Dermis microvascular lymphatic vessel endothelial cell (primary cell): ENCODE measurements at regions not wholly inside any gene's neighbourhood (a gene's known extent, or its start where the extent isn't known, plus 50 kb on each side); places are given as distances from the start of the nearest gene placed in this dataset.
A peak's percentile ranks its signal among the peaks of the same experiment; 100 is the strongest.
"Not testable (repeated sequence)": the region's sequence is repeated elsewhere in the genome, so short reads cannot be mapped to it uniquely, and the experiment has no call there.

Experiments used
- DNase-seq, 2 donors: peaks; one replicate each; pipeline versions ENCODE4 v3.0.0 to v3.0.0-alpha.2; 2010; ENCODE audit warnings: low read depth in 2 of 2

- DNase-seq: no peak
These were observed 219.2 kb upstream of the SSTR1 start for GRCh38 chr14:37988472-37988871.

GRCh38 chr14:37991027-37991426 is 216.7 kb upstream of the SSTR1 start:
- DNase-seq: no peak

- no peak for DNase-seq
These were observed 215.2 kb upstream of the SSTR1 start for GRCh38 chr14:37992499-37992898.

- no peak for DNase-seq
These were observed 212.8 kb upstream of the SSTR1 start for GRCh38 chr14:37994846-37995372.

- no peak for DNase-seq
These were observed 210.7 kb upstream of the SSTR1 start for GRCh38 chr14:37997017-37997416.

GRCh38 chr14:38000340-38000739 is 207.4 kb upstream of the SSTR1 start:
- DNase-seq: no peak

- no peak for DNase-seq
These were observed 206.2 kb upstream of the SSTR1 start for GRCh38 chr14:38001501-38001900.

GRCh38 chr14:38003746-38004609 is 203.7 kb upstream of the SSTR1 start:
- no peak for DNase-seq

GRCh38 chr14:38004610-38004879 is 203.2 kb upstream of the SSTR1 start:
- no peak for DNase-seq

GRCh38 chr14:38011156-38011555 is 196.5 kb upstream of the SSTR1 start:
- DNase-seq: not testable (repeated sequence)

- no peak for DNase-seq
These were observed 195.6 kb upstream of the SSTR1 start for GRCh38 chr14:38012056-38012455.

GRCh38 chr14:38016497-38016896 is 191.2 kb upstream of the SSTR1 start:
- peak in 1 of 2 donors; percentile 1 for DNase-seq

GRCh38 chr14:38021861-38022260 is 185.8 kb upstream of the SSTR1 start:
- DNase-seq: no peak

GRCh38 chr14:38022775-38023174 is 184.9 kb upstream of the SSTR1 start:
- no peak for DNase-seq

GRCh38 chr14:38038171-38038570 is 169.5 kb upstream of the SSTR1 start:
- DNase-seq: no peak

GRCh38 chr14:38038986-38039385 is 168.7 kb upstream of the SSTR1 start:
- no peak for DNase-seq

- DNase-seq: no peak
These were observed 168.2 kb upstream of the SSTR1 start for GRCh38 chr14:38039496-38039895.

- no peak for DNase-seq
These were observed 167.3 kb upstream of the SSTR1 start for GRCh38 chr14:38040411-38040810.

GRCh38 chr14:38042322-38042721 is 165.4 kb upstream of the SSTR1 start:
- peak in 1 of 2 donors; percentile 19 for DNase-seq

GRCh38 chr14:38044710-38045109 is 163.0 kb upstream of the SSTR1 start:
- no peak for DNase-seq

- DNase-seq: no peak
These were observed 162.2 kb upstream of the SSTR1 start for GRCh38 chr14:38045461-38045860.

- no peak for DNase-seq
These were observed 161.5 kb upstream of the SSTR1 start for GRCh38 chr14:38046160-38046559.

GRCh38 chr14:38047195-38047902 is 160.4 kb upstream of the SSTR1 start:
- DNase-seq: peak in 1 of 2 donors; percentile 3
